IPS-NIHi7 (cell line): ENCODE measurements at regions not wholly inside any gene's neighbourhood (a gene's known extent, or its start where the extent isn't known, plus 50 kb on each side); places are given as distances from the start of the nearest gene placed in this dataset.

Experiments used
- DNase-seq: peaks from one replicate; pipeline ENCODE4 v3.0.0; 2012; ENCODE audit warnings: mixed read lengths; ENCODE audit errors: extremely low spot score

GRCh38 chr1:38223391-38223790 lies 176.8 kb upstream of the POU3F1 start:
- no peak for DNase-seq

DNA sequence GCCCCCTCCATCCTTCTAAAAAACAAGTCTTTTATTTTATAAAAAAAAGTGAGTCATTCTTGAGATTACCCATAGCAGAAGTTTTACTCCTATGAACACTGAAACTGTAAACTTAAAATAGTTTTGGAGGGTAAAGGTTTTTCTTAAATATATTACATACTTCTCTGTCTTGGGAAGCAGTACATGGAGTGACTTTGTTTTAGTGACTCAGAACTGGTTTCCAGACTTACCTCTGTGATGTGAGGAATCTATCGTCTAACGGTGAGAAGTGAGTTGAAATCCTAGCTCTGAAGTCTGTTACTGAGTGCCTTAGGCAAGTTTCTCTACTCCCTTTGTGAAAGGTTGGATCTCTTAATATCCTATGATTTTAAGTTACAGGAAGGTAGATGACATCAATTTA lies 176.3 kb upstream of the POU3F1 start:
- no peak for DNase-seq

DNA sequence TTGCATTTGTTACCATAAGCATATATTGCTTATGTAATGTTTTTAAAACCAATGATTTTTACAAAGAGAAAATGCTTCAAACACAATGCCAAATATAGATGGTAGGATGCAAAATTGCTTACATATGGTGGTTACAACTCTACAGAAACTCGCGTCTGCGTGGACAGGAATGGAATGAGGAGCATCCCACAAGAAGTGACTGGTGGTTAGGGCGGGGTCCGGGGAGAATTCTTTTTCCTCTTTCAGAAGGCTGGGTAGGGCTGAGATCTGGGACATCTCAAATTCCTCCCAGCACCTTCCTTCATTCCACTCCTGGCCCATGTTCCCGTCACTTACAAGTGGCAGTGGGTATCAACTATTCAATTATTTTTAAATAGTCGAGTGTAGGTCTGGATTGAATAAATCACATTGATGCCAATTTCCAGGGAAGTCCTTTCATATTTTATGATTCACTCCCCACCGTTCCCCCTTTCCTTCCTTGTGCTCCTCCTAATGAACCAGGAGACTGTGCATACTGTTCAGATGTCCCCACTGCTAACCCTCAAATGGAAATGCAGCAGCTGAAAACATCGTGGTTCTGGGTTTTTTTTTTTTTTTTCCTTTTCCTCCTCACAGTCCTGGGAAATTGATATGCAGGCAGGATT lies 174.5 kb upstream of the POU3F1 start:
- DNase-seq, result no peak

- no peak for DNase-seq
Observed at GRCh38 chr1:38217316-38217715, 170.7 kb upstream of the POU3F1 start.

DNA sequence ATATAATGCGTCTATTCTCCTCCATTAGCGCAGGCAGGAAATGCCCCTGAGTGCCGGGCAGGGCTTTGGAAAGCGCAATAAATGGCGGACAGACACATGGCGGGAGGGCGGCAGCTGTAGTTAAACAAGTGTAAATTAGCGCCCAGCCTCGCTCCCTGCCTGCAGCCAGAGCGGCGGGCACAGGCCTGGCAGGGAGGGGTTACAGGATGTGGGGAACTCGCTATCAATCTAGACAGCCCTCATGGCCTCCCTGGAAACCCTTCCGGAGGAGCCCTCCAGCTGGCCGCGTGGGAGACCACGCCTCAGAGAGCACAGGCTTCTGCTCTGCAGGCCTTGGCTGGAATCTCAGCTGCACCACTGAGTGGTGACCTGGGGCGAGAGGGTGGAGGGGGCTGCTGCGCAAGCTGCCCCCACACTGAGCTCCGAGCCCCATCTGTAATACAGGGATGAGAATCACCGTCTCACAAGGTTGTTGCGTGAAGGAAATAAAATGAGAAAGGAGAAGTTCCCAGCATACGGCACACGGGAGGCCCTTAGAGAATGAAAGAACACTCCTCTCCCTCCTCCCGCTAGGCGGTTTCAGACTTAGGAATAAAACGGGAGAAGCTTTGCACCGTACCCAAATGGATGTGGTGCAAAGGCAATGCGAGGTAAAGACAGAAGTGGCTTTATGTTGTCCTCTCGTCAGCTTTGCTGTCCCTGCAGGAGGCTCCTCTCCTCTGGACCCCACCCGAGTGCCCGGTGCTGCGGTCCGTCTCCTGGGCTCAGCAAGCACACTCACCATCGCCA lies 167.2 kb upstream of the POU3F1 start:
- no peak for DNase-seq

GRCh38 chr1:38210895-38211177 lies 164.2 kb upstream of the POU3F1 start:
- DNase-seq, result no peak

DNA sequence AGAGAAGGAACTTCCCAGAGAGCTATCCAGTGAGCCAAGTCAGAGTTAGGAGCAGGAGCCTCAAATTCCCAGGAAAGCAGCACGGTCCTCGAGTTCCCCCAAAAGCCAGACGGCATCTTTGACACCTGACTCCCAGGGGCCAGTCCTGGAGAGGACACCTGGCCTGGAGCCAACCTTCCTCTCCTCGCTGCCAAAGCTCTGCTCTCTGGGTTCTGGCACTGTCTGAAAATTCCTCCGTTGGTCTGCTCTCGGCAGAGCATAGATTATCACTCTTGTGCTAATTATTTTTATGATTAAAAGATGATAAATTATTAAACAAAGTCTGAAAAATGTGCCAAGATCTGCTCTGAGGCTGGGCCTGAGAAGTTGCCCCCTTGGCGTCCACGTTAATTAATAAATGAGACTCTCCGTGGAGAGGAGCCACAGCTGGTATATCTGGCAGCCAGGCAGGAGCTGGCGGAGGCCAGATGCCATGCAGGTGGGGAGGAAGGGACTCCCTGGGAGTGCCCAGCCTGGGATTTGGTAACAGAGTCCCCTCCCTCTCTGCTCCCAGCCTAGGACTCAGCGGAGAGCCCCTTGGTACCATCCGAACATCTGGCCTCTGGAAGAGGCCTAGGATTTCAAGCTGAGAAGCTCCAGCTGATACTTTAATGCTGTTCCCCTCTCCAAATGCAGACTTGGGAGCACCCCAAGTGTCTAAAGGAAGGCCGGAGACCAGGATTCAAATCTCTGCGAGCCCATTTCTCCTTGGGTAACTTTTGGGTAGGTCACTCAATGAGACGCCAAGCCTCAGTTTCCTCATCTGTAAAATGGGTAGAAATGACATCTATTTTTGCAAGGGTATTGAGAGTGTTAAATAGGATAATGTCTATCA lies 163.7 kb upstream of the POU3F1 start:
- no peak for DNase-seq

DNA sequence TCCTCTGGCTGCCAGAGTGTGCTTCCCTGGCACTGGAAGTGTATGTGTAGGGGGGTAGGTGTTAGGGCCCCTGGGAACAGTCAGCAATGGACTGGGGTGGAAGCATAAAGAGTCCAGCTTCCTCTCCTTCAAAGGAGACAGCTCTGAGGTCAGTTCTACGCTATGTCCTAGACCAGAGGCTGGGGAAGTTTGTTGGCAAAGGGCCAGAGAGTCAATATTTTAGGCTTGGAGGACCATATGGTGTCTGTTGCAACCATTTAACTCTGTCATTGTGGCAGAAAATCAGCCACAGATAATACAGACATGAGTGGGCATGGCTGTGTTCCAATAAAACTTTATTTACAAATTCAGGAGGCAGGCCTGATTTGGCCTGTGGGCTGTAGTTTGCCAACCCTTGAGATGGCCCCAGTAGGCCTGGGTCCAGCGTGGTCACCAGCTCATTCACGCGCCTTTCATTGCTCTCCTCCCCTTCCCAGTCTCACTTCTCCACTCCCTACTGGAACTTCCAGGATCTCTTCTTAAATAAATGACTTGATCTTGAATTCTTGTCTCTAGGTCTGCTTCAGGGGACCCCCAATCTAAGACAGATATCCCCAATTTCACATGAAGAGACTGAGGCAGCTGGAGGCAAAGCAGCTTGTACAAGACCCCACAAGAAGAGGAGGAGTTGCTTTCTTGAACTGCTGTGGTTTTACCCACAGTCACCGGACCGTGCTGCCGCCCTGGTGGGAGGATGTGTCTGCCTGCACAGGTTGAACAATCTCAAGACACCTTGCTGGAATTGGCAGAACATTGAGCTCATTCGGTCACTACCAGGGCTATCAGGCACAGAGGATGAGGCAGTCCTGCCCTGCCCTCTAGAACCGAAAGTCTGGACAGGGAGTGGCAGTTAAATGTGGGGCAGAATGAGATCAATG lies 162.4 kb upstream of the POU3F1 start:
- DNase-seq, result no peak

GRCh38 chr1:38207906-38208305 lies 161.3 kb upstream of the POU3F1 start:
- DNase-seq, result no peak

- DNase-seq, result no peak
Observed at GRCh38 chr1:38207275-38207674, 160.7 kb upstream of the POU3F1 start.

DNA sequence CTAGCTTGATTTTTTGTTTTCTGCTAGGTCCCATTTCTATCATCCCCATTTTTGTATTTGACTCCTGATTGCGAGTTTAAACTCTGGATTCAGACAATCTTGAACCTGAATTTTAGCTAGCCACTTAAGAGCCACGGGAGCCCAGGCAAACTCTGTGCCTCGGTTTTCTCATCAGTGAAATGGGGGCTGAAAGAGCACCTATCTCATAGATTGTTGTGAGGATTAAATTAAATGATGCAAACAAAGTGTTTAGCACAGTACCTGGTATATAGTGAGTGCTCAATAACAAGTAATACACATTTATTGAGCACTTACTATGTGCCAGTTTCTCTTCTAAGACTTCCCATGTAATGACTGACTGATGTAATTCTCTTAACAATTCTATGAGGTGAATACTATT lies 158.1 kb upstream of the POU3F1 start:
- no peak for DNase-seq

- DNase-seq, result no peak
Observed at GRCh38 chr1:38203441-38203840, 156.8 kb upstream of the POU3F1 start.

DNA sequence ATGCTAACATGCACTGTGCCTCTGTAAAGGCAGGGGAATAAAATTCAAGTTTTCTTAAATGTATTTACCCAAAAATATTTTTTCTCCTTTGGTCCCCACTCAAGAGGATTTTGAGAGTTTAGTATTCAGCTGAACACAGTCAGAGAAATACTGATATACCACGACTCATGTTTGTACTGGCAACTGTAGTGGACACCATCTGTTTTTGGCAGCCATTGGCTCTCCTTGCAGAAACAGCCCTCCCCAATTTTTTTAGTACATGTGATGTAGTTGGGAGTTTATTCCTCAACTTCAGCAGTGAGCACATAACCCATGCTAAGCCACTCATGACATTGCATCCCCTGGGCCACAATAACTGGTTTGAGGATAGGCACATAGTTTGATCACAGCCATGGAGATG lies 154.8 kb upstream of the POU3F1 start:
- DNase-seq, result no peak

DNA sequence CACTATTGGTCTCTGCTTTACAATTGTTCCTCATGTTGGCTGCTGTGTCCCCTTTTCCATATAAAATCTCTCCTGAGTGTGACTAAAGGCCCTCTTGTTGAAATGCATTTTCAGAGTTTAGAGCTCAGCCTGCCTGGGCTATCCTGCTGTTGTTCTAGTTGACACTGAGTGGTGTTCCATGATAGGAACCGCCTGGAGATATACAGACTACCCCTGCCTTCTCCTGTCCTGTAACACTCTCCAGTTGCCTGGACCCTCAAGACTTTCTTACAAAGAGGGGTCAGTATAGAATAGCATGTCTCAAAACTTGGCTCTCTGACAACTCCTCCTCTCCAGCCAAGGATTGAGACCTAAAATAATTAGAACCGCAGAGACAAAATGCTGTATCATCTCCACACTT lies 152.0 kb upstream of the POU3F1 start:
- DNase-seq, result no peak

- no peak for DNase-seq
Observed at GRCh38 chr1:38198099-38198498, 151.5 kb upstream of the POU3F1 start.

DNA sequence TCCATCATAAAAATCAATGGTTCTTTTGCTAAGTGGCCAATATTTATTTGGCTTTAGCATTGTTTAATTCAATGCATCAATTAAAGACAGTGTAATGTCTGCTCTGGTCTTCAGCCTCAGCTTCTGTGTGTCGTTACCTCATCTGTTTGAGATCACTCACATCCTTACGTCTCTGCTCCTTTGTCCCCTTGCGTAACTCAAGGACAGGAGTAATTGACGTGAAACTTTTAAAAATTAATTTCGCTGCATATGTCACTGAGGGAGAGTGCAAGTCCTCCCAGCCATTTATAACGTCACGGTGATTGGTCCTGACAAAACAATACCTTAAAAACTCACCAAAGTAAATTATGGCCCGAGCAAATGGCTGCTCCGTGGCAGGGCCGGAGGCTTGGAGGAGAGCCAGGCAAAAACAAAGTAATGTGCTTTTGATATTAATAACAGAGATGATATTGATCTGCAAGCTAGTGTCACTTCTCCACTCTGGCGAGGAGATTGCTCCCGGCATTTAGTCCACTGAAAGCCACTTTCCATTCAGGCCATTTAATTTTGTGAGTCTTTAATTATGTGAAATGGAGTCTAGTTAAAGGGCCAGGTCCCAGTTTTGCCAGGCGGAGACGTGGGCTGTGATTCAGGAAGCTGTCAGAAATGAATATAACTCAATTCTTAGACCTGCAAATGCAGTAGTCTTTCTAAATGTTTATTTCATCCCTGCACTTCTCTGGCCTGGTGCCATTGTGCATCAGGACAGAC lies 150.9 kb upstream of the POU3F1 start:
- no peak for DNase-seq

DNA sequence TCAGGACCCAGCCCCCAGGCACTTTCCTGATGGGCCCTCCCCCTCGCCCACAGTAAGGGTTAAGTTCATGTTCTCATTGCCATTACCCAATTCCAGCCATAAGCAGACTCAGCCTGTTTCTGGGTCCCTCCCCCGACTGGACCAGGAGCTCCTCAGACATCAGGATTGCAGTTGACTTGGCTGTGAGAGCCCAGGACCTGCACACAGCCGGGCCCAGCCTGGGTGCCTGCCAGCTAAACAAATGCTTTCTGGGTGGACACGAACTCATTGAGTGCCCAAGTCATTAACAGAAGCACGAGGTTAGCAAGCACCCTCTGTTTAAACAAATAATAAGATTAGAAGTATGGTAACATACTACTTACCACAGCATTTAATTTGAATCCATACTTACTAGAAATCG lies 147.9 kb upstream of the POU3F1 start:
- no peak for DNase-seq

DNA sequence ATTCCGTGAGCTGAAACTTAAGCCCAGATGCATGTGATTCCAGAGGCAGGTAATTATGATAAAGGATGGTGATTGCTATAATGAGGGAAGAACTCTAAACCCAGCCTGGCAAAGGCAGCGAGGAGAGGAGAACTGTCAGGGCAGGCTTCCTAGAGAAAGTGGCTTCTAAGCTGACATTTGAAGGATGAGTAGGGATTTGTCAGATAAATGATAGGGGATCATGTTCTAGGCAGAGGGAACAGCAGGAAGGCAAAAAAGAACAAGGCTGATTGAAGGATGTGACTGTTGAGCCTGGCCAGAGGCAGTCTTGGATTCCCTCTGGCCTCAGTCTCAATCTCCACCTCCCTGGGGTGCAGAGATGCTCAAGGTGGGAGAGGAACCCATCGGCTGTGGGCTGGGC lies 146.4 kb upstream of the POU3F1 start:
- no peak for DNase-seq

DNA sequence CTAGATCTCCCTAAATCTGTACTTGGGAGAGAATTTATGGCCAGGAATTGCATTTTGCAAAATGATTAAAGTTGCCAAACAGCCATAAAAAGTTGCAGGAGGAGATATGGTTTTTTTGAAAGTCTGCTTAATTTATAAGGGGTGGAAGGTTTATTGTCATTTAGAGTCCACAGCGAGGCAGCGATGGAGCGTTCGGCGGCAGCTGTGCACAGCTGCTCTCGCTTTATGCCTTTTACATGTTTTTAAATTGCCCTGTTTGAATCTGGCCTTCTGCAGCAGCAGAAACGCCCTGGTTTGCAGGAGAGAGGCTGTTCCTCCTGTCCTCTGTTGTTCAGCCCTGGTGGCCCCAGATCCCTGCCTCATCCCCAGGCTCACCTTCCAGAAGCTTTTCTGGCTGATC lies 144.9 kb upstream of the POU3F1 start:
- no peak for DNase-seq

GRCh38 chr1:38190983-38191382 lies 144.4 kb upstream of the POU3F1 start:
- no peak for DNase-seq

DNA sequence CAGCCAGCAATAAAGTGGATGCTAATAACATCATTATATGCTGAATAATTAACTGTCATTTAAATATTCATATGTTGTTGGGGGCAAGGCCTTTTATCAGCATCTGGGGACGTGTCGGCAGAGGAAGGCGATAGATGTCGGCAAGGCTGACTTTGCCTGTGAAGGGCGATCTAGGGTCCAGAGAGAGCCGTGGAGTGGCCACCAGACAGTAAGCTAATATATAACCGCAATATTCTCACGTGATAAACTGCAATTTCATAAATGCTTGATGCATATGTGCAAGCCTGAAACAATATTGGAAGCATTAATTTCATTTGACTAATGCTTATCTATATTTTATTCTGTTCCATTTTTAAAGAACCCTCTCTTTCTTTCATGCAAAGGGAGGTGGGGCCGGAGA lies 141.0 kb upstream of the POU3F1 start:
- DNase-seq, result no peak
